Forelimb muscle (tissue), 1 donor: ENCODE measurements at regions not wholly inside any gene's neighbourhood (a gene's known extent, or its start where the extent isn't known, plus 50 kb on each side); places are given as distances from the start of the nearest gene placed in this dataset.
"Not testable (repeated sequence)": the region's sequence is repeated elsewhere in the genome, so short reads cannot be mapped to it uniquely, and the experiment has no call there.

ENCODE experiments used
- DNase-seq: peaks from one replicate; pipeline ENCODE4 v3.0.0-alpha.2; 2013; ENCODE audit warnings: low read depth

DNA sequence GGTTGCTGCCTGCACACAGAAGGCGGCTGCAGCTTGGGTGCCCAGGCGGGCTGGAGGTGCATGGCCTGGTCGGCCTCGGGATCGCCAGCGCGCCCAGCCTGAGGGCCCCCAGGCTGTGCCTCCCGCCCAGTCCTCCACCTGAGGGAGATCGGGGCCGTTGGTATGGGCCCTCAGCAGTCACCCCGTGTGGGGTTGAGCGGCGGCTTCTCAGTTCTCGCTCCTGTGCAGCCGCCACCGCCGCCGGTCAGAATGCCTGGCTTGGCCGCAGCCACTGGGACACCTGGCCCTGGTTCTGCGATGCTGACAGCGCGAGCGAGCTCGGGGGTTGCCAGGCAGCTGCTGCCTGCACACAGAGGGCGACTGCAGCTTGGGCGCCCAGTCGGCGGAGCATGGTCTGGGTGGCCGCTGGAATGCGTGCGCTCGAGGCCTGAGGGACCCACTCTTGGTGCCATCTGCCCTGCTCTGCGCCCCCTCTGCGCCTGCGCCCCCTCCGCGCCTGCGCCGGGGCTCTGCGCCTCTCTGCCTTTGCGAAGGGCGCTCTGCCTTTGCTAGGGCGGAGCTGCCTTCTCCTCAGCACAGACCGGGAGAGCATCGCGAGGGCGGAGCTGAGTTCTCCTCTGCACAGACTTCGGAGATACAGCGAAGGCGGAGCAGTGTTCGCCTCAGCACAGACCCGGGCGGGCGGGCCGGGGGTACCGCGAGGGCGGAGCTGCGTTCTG lies 84.6 kb upstream of the ZNG1F start:
- peak; percentile 14 for DNase-seq

- DNase-seq, result not testable (repeated sequence)
These were observed 83.9 kb upstream of the ZNG1F start for GRCh38 chr9:41272879-41273548.

GRCh38 chr9:41270992-41271391 lies 81.9 kb upstream of the ZNG1F start:
- not testable (repeated sequence) for DNase-seq

GRCh38 chr9:41269471-41269870 lies 80.4 kb upstream of the ZNG1F start:
- DNase-seq, result not testable (repeated sequence)

DNA sequence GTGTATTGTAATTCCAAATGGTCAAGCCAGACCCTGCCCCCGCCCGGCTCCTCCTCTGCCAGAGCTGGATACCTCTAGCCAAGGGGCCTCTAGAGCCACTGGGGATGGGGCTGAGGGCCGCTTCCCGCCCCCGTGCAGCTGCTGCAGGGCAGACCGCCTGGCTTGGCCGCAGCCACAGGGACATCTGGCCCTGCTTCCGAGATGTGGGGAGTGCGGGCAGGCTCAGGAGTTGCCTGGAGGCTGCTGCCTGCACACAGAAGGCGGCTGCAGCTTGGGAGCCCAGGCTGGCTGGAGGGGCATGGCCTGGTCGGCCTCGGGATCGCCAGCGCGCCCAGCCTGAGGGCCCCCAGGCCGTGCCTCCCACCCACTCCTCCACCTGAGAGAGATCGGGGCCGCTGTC lies 79.9 kb upstream of the ZNG1F start:
- not testable (repeated sequence) for DNase-seq

GRCh38 chr9:41266602-41267001 lies 77.5 kb upstream of the ZNG1F start:
- DNase-seq, result not testable (repeated sequence)

- DNase-seq, result not testable (repeated sequence)
These were observed 76.9 kb upstream of the ZNG1F start for GRCh38 chr9:41266000-41266399.

- DNase-seq, result not testable (repeated sequence)
These were observed 62.9 kb upstream of the ZNG1F start for GRCh38 chr9:41251973-41252372.

DNA sequence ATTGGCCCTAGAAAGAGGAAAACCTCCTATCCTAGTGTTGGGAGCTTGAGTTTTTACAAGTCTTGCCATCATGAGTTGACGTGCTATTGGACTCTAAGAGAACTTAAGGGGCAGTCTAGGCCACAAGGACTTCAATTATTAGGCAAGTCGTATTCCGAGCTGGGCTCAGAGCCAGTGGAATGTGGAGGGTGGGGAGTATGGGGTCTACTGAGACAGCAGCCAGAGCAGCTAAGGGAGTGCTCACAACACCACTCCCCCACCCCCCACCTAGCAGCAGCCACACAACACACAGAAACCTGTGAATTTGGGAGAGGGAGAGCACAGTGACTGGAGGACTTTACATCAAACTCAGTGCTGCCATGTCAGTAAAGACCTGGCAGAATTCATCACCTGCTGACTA lies 62.0 kb upstream of the ZNG1F start:
- DNase-seq, result not testable (repeated sequence)

GRCh38 chr9:41246702-41247101 lies 57.6 kb upstream of the ZNG1F start:
- not testable (repeated sequence) for DNase-seq
